ENCODE measurements at regions not wholly inside any gene's neighbourhood (a gene's known extent, or its start where the extent isn't known, plus 50 kb on each side); places are given as distances from the start of the nearest gene placed in this dataset.
"Not testable (repeated sequence)": the region's sequence is repeated elsewhere in the genome, so short reads cannot be mapped to it uniquely, and the experiment has no call there.

GRCh38 chr11:13184295-13184794 is 93.2 kb upstream of the BMAL1 start:
- no peak overlapping the region for H3K27ac ChIP-seq
- TF ChIP-seq ZFX (IDR thresholded peaks at IDR 0.05) (no peak), CTCF (conservative IDR thresholded peaks at IDR 0.05) (no peak)

- TF ChIP-seq CTCF (conservative IDR thresholded peaks at IDR 0.05): no peak
- no peak for TF ChIP-seq ZFX (IDR thresholded peaks at IDR 0.05)
- no peak overlapping the region for H3K27ac ChIP-seq
Observed at GRCh38 chr11:13188179-13188578, 89.4 kb upstream of the BMAL1 start.

GRCh38 chr11:13189561-13190426 is 87.8 kb upstream of the BMAL1 start:
- no peak for TF ChIP-seq ZFX (IDR thresholded peaks at IDR 0.05)
- TF ChIP-seq CTCF (conservative IDR thresholded peaks at IDR 0.05): no peak
- no peak overlapping the region for H3K27ac ChIP-seq

- TF ChIP-seq ZFX (IDR thresholded peaks at IDR 0.05) (no peak), CTCF (conservative IDR thresholded peaks at IDR 0.05) (no peak)
- no peak overlapping the region for H3K27ac ChIP-seq
Observed at GRCh38 chr11:13193613-13194012, 84.0 kb upstream of the BMAL1 start.

- not testable (repeated sequence) for H3K27ac ChIP-seq
Observed at GRCh38 chr11:13197374-13197773, 80.2 kb upstream of the BMAL1 start.

- H3K27ac ChIP-seq: no peak overlapping the region
- TF ChIP-seq CTCF (conservative IDR thresholded peaks at IDR 0.05) (no peak), ZFX (IDR thresholded peaks at IDR 0.05) (no peak)
Observed at GRCh38 chr11:13205486-13205885, 72.1 kb upstream of the BMAL1 start.

- no peak for TF ChIP-seq ZFX (IDR thresholded peaks at IDR 0.05)
- TF ChIP-seq CTCF (conservative IDR thresholded peaks at IDR 0.05): no peak
- H3K27ac ChIP-seq: no peak overlapping the region
Observed at GRCh38 chr11:13206086-13206640, 71.4 kb upstream of the BMAL1 start.
